ENCODE measurements at regions not wholly inside any gene's neighbourhood (a gene's known extent, or its start where the extent isn't known, plus 50 kb on each side); places are given as distances from the start of the nearest gene placed in this dataset.
"Not testable (repeated sequence)": the region's sequence is repeated elsewhere in the genome, so short reads cannot be mapped to it uniquely, and the experiment has no call there.

GRCh38 chr2:91571239-91571923 is 2879.9 kb downstream of the RPIA start:
- TF ChIP-seq, protein P1, sequence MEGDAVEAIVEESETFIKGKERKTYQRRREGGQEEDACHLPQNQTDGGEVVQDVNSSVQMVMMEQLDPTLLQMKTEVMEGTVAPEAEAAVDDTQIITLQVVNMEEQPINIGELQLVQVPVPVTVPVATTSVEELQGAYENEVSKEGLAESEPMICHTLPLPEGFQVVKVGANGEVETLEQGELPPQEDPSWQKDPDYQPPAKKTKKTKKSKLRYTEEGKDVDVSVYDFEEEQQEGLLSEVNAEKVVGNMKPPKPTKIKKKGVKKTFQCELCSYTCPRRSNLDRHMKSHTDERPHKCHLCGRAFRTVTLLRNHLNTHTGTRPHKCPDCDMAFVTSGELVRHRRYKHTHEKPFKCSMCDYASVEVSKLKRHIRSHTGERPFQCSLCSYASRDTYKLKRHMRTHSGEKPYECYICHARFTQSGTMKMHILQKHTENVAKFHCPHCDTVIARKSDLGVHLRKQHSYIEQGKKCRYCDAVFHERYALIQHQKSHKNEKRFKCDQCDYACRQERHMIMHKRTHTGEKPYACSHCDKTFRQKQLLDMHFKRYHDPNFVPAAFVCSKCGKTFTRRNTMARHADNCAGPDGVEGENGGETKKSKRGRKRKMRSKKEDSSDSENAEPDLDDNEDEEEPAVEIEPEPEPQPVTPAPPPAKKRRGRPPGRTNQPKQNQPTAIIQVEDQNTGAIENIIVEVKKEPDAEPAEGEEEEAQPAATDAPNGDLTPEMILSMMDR (IDR thresholded peaks at IDR 0.05 in 8 of 11, conservative IDR thresholded peaks at IDR 0.05 in 3 of 11): not testable (repeated sequence)
- TF ChIP-seq POLR2AphosphoS5 (IDR thresholded peaks at IDR 0.05): not testable (repeated sequence)
